ENCODE measurements at regions not wholly inside any gene's neighbourhood (a gene's known extent, or its start where the extent isn't known, plus 50 kb on each side); places are given as distances from the start of the nearest gene placed in this dataset.
"Not testable (repeated sequence)": the region's sequence is repeated elsewhere in the genome, so short reads cannot be mapped to it uniquely, and the experiment has no call there.

GRCh38 chr19:23984911-23985310 is 70.2 kb downstream of the ZNF726 start:
- DNase-seq, result not testable (repeated sequence)

GRCh38 chr19:23986623-23987022 is 71.9 kb downstream of the ZNF726 start:
- no peak for DNase-seq

GRCh38 chr19:23991170-23991569 is 76.5 kb downstream of the ZNF726 start:
- no peak for DNase-seq

- no peak for DNase-seq
These were observed 77.7 kb downstream of the ZNF726 start for GRCh38 chr19:23992348-23992747.

DNA sequence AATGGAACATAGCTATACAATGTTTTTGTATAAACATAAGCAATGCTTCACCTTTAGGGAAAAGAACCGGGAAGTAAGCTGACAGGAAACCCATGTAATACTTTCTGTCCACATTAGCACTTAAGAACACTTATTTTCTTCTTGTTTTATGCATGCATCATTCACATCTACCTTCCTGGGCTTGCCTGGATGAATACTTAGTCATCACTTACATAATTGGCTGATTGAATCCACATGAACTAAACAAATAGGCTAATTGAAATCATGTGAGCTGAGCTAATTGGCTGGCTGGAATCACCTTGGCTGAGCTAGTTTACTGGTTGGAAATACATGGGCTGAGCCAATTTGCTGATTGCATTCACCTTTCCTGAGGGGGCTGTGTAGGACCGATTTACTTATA is 78.8 kb downstream of the ZNF726 start:
- DNase-seq, result no peak

GRCh38 chr19:23996549-23996948 is 81.9 kb downstream of the ZNF726 start:
- no peak for DNase-seq

DNA sequence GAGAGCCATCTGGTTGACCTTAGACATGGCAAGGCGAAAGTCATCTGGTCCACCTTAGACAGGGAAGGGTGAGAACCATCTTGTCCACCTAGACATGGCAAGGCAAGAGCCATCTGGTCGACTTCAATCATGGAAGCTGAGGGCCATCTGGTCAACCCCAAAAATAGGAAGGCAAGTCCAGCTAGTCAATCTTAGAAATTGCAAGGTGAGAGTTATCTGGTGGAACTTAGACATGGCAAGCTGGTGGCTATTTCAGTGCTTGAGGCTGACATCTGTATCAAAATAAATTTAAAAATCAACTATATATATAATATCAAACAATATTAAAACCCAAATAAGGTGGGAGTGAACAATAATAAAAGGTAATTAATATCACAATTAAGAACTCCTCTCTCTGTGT is 83.9 kb downstream of the ZNF726 start:
- no peak for DNase-seq

DNA sequence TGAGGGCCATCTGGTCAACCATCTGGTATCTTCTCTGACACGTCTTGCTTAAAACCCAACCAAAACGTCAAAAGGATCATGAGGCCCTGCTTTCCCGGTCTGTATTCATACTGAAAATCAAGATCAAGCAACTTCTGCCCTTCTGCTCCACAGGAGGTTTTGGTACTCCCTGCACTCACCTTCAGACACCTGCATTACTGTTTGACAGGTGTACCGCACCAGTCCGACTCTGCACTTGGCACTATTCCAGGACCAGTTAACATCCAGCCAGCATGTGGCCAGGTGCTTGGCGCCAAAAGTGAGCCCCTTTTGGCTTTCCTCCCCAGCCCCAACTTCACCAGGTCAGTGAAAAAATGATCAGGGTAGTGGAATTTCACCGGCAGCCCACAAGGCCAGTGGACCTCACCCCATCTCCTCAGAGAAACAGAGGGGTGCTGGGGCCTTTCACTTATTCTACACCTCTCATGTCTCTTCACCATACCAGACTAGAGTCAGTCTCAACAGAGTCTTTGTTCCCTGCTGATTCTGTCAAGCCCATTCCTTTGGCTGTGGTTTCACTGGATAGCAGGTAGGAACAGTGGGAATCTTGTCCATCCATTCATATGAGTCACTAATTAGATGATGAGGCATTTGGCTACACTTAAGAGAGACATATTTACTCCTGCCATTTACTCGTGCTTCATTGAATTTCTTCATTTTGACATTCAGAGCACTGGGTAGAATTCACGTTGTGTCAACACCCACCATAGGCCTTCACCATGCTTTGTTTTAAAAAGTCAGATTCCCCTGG is 85.3 kb downstream of the ZNF726 start:
- DNase-seq, result no peak

- DNase-seq, result no peak
These were observed 86.0 kb downstream of the ZNF726 start for GRCh38 chr19:24000656-24001055.

DNA sequence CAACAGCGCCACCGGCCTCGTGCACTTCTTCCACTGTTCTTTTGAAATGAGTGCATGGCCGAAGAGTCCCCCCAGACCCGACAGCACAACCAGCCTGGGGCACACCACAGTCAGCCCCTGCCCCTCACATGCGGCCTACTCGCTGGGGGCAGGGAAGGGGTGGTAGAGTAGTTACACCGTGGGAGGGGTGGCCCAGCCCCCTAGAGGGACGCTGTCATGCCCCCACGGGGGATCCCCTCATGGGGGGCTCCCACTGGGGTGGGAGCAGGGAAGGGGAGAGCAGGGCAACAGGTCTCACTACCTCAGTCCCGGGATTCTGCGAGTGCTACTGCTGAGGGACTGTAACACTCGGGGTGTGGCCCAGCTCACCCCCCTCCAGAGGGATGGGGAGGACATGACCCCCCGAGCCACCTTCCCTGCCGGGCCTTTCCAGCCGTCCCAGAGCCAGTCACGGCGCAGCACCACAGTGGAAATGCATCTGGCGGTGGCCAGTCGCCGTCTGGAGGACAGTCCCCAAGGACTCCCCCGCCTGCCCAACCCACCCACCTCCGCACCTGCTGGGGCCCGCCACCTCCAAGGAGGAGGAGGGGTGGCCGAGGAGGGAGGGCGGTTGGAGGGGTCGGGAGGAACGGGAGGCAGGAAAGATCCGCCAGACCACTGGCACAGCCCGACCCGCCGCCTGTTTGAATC is 84.6 kb upstream of the ZNF254 start:
- DNase-seq, result no peak

GRCh38 chr19:24003537-24003936 is 83.5 kb upstream of the ZNF254 start:
- DNase-seq, result no peak

- no peak for DNase-seq
These were observed 82.8 kb upstream of the ZNF254 start for GRCh38 chr19:24004166-24004565.

GRCh38 chr19:24029941-24030636 is 56.9 kb upstream of the ZNF254 start:
- no peak for DNase-seq

DNA sequence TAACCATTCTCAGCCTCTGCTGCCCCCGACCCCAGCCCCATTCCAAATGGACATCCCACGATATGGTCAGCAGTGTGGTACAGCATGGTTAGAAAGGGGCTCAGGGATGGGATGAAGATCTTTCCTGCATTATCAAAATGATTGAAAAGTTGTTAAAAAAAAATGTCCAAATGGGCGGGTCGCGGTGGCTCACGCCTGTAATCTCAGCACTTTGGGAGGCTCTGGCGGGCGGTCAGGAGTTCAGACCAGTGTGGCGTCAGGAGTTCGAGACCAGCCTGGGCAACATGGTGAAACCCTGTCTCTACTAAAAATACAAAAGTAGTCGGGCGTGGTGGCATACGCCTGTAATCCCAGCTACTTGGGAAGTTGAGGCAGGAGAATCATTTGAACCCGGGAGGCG is 54.3 kb upstream of the ZNF254 start:
- no peak for DNase-seq

DNA sequence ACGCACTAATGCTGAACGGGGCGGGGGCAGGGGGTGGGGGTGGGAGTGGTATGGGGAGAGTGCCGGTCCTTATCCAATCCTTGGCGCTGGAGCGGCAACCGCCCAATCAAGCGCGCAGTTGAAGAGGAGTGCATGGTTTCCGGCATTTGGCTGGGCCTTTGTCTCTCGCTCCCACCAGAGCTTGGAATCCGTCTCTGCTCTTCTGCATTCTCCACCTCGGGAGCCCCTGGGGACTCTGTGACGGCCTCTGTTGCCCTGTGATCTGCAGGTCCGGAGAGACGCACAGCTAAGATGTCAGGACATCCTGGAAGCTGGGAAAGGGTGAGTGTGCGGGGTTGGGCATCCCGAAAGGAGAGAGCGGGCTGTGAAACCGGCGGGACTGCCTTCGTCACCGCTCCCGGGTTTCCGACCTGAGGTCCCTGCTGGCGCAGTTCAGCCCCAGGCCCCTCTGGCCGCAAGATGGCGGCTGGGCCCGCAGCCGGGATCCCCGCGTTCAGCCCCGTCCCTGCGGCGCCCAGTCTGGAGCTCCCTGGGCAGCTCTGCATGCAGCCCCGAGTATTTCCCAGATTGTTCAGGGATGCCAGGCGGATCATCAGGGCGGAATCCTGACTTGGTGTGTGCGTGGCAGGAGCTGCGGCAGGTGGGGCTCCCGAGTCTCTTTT is 53.6 kb upstream of the ZNF254 start:
- peak; percentile 97 for DNase-seq

DNA sequence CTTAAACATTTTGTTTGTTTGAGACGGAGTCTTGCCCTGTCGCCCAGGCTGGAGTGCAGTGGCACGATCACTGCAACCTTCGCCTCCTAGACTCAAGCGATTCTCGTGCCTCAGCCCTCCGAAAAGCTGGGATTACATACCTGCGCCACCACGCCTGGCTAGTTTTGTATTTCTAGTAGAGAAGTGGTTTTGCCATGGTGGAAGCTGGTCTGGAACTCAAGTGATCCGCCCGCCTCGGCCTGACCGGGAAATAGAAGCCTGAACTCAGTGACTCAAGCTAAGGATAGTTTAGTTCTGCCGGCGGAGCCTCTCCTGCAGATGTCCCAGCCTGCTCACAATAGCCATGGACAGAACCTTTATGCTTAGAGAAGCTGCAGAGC is 53.0 kb upstream of the ZNF254 start:
- DNase-seq, result no peak

DNA sequence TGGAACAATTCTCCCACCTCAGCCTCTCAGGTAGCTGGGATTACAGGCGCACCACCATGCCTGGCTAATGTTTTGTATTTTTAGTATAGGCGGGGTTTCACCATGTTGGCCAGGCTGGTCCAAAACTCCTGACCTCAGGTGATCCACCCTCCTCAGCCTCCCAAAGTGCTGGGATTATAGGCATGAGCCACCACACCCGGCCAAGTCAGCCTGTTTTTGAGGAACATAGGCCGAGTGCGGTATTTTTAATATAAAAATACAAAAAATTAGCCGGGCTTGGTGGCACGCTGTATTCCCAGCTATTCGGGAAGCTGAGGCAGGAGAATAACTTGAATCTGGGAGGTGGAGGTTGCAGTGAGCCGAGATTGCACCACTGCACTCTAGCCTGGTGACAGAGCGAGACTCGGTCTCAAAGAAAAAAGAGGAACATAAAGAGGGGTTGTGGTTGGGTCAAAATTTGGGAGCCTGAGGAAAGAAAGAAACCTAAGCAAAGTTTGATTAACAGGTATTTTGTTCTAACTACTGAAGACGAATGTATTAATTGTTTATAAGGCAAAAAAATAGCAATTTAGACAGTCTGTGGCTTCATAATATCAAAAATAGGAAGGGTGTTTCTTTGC is 51.6 kb upstream of the ZNF254 start:
- DNase-seq, result not testable (repeated sequence)

All from retina (tissue), 1 donor.